Testis (tissue), 2 donors: ENCODE measurements at regions not wholly inside any gene's neighbourhood (a gene's known extent, or its start where the extent isn't known, plus 50 kb on each side); places are given as distances from the start of the nearest gene placed in this dataset.

Source experiments
- DNase-seq: peaks from one replicate; pipeline ENCODE4 v3.0.0-alpha.2; 2019
- H3K27ac ChIP-seq, 2 donors: fragments of 200-600 bp; sonication (generic); one replicate each; pipeline ENCODE4 v1.5.1; 2019
- H3K27me3 ChIP-seq: fragments of 200-600 bp; sonication (generic); one replicate; pipeline ENCODE4 v1.5.1; 2019
- H3K36me3 ChIP-seq: fragments of 200-600 bp; sonication (generic); one replicate; pipeline ENCODE4 v1.5.1; 2017; ENCODE audit warnings: low read depth; ENCODE audit errors: missing control alignments
- H3K4me1 ChIP-seq: fragments of 200-600 bp; sonication (generic); one replicate; pipeline ENCODE4 v1.5.1; 2019
- H3K4me3 ChIP-seq, 2 donors: fragments of 200-600 bp; sonication (generic); one replicate each; pipeline ENCODE4 v1.5.1; 2017 to 2019
- H3K9me3 ChIP-seq: fragments of 200-600 bp; sonication (generic); one replicate; pipeline ENCODE4 v1.5.1; 2017
- POLR2A ChIP-seq: fragments of 450-650 bp; IDR thresholded peaks from one replicate; pipeline ENCODE4 v1.6.1; 2017; ENCODE audit warnings: antibody characterized with exemption, mild to moderate bottlenecking, moderate library complexity
- WGBS, 2 donors: methylation state at CpG; one replicate each; pipeline ENCODE4 v1.1.5; 2018; 5-methylcytosine and 5-hydroxymethylcytosine counted together
- intact Hi-C: fragments of 100-400 bp; cut with DNase I; formaldehyde crosslinking; loops from one replicate; pipeline ENCODE4 v1.15.1; 2023; ENCODE audit warnings: low total_unique reads
- small RNA-seq, 2 donors: library from RNA; depleted of rRNA; stranded (forward); fragments of <200 nt; gene quantifications; one replicate each; pipeline ENCODE3, GENCODE V24; 2016
- TF ChIP-seq, protein P1 (sequence below), 3 experiments: fragments of 450-650 bp in 2 of 3; fragments of 200-600 bp in 1 of 3; sonication (generic) in 1 of 3; IDR thresholded peaks; one replicate each; pipeline ENCODE4 v1.5.1; 2016 to 2019; ENCODE audit warnings: antibody characterized with exemption in 3 of 3, mild to moderate bottlenecking in 2 of 3, moderate library complexity in 1 of 3

GRCh38 chr5:1936413-1936812 is 53.7 kb upstream of the IRX4 start:
- Histone ChIP-seq H3K4me3 (no peak overlapping the region), H3K4me1 (no peaks in the 10 kb centered on the region), H3K27me3 (no peaks in the 10 kb centered on the region), H3K36me3 (no peaks in the 10 kb centered on the region), H3K9me3 (no peaks in the 10 kb centered on the region), H3K27ac (no peak overlapping the region)
- 84 to 86% methylated on average over 4 of the region's 4 CpGs for WGBS, 2 donors
- DNase-seq = no peak
- intact Hi-C loops = no loop called here
- TF ChIP-seq, protein P1, sequence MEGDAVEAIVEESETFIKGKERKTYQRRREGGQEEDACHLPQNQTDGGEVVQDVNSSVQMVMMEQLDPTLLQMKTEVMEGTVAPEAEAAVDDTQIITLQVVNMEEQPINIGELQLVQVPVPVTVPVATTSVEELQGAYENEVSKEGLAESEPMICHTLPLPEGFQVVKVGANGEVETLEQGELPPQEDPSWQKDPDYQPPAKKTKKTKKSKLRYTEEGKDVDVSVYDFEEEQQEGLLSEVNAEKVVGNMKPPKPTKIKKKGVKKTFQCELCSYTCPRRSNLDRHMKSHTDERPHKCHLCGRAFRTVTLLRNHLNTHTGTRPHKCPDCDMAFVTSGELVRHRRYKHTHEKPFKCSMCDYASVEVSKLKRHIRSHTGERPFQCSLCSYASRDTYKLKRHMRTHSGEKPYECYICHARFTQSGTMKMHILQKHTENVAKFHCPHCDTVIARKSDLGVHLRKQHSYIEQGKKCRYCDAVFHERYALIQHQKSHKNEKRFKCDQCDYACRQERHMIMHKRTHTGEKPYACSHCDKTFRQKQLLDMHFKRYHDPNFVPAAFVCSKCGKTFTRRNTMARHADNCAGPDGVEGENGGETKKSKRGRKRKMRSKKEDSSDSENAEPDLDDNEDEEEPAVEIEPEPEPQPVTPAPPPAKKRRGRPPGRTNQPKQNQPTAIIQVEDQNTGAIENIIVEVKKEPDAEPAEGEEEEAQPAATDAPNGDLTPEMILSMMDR (IDR thresholded peaks at IDR 0.05) = no peak
- TF ChIP-seq POLR2A = no peak

DNA sequence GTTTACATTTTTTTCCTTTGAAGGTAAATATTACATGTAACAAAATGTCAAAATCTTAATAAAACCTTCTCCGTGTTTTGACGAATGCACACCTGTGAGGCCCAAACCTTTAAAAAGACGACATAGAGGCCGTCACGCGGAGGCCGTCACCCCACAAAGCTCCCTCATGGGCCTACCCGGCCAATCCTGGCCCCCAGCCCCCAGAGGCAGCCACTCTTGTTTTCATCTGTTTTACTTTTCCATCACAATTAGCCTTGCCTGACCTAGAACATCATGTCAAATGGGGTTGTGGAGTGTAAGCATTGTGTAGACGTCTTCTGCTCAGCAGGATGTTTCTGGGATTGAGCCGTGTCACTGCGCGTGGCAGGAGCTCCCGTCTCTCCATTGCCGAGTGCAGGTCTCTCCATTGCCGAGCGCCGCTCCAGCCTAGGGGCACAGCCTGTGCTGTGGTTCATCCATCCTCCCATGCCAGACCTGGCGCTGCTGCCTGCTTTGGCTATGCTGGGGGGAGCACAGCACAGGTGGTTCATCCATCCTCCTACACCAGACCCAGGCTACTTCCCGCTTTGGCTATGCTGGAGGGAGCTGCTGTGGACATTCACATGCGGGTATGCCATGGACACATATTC is 52.2 kb upstream of the IRX4 start:
- Histone ChIP-seq H3K27me3 (no peaks in the 10 kb centered on the region), H3K36me3 (no peaks in the 10 kb centered on the region), H3K4me3 (no peak overlapping the region), H3K27ac (no peak overlapping the region), H3K9me3 (no peaks in the 10 kb centered on the region), H3K4me1 (no peaks in the 10 kb centered on the region)
- TF ChIP-seq POLR2A = no peak
- TF ChIP-seq, protein P1 (IDR thresholded peaks at IDR 0.05) = no peak
- DNase-seq = no peak
- 88 to 91% methylated on average over 20 of the region's 20 CpGs for WGBS, 2 donors
- intact Hi-C loops = no loop called here

DNA sequence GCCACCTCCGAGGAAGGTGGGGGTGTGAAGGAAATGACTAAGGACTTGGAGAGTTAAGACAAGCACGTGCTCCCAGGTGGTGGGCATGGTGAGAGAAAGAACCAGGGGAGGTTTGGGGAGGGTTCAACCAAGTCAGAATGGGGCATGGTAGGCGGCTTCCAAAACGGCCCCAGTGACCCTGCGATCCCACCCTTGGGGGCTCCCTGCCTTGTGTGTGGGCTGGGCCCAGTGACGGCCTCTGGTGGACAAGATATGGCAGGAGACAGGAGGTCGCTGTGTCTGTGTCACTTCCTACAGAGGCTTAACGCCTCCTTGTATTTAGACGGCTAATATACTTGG is 51.3 kb upstream of the IRX4 start:
- TF ChIP-seq, protein P1 (IDR thresholded peaks at IDR 0.05) = no peak
- TF ChIP-seq POLR2A = no peak
- 95% methylated on average over 8 to 9 of the region's 9 CpGs for WGBS, 2 donors
- no peaks in the 10 kb centered on the region for H3K27me3 ChIP-seq
- H3K4me1 ChIP-seq = no peaks in the 10 kb centered on the region
- intact Hi-C loops = no loop called here
- H3K27ac ChIP-seq = no peak overlapping the region
- DNase-seq = no peak
- no peaks in the 10 kb centered on the region for H3K9me3 ChIP-seq
- H3K4me3 ChIP-seq = no peak overlapping the region
- no peaks in the 10 kb centered on the region for H3K36me3 ChIP-seq

DNA sequence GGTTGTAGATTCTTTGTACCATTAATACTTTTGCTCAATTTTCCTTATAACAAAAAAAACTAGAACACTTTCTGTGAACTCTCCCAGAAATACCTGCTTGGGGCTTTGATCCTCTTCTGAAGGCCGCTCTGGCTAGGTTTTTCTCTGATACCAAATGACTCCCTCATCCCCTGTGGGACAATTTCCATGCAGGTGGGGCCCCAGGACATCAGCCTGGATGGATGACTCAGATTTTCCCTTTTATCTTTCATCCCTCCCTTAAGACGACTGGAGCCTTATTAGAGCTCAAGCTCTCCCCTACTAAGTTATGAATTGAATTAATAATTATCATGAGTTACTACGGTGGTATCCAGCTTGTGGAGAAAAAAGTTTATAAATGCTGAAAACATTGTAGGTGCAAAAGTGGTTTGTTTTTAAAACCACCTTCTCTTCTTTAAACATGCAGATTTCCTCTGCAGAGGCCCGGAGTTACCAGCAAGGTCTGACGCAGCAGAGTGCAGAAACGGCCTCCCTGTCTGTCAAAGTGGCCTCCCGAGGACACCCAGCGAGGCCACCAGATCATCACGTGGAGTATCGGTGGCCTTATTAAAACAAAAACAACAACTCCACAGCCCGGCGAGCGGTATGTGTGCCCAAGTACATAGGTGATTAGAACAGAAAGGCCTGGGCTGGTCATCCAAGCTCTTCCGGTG is 50.8 kb upstream of the IRX4 start:
- H3K9me3 ChIP-seq = no peaks in the 10 kb centered on the region
- H3K4me3 ChIP-seq = no peak overlapping the region
- no peaks in the 10 kb centered on the region for H3K4me1 ChIP-seq
- H3K36me3 ChIP-seq = no peaks in the 10 kb centered on the region
- TF ChIP-seq, protein P1 (IDR thresholded peaks at IDR 0.05) = no peak
- no peak for TF ChIP-seq POLR2A
- WGBS, 2 donors = 92 to 96% methylated on average over 14 of the region's 14 CpGs
- DNase-seq = no peak
- H3K27ac ChIP-seq = no peak overlapping the region
- no peaks in the 10 kb centered on the region for H3K27me3 ChIP-seq
- intact Hi-C loops = no loop called here

Small RNAs in the stretch of these regions (small RNA-seq; reads per million reads assigned to genes)
- gene AC092266.1 (0 reads per million in 2 donors), gene RF00019 (0 reads per million in 2 donors)
